H1 (cell line): ENCODE measurements at regions not wholly inside any gene's neighbourhood (a gene's known extent, or its start where the extent isn't known, plus 50 kb on each side); places are given as distances from the start of the nearest gene placed in this dataset.

ENCODE experiments used
- BCL11A ChIP-seq, 2 experiments: IDR thresholded peaks; one replicate each; pipeline ENCODE4 v1.6.1; 2011; ENCODE audit warnings: low read depth in 2 of 2, low read length in 2 of 2, mild to moderate bottlenecking in 2 of 2
- EP300 ChIP-seq, 2 experiments: IDR thresholded peaks; 1 replicate in 1 of 2; 2 replicates in 1 of 2; pipeline ENCODE4 v1.6.1; 2011 to 2012; ENCODE audit warnings: low read depth in 2 of 2, low read length in 2 of 2, mild to moderate bottlenecking in 2 of 2, borderline replicate concordance in 1 of 2, inconsistent platforms in 1 of 2, moderate library complexity in 1 of 2
- GTF2F1 ChIP-seq: IDR thresholded peaks from 2 replicates; pipeline ENCODE4 v1.6.1; 2012; ENCODE audit warnings: low read depth, low read length, improper control_type of control experiment, borderline replicate concordance
- KDM1A ChIP-seq: fragments of 200-600, 300-600 bp; sonication (generic); IDR thresholded peaks from 2 replicates; pipeline ENCODE4 v1.7.1; 2016; ENCODE audit warnings: mild to moderate bottlenecking, low read length, borderline replicate concordance
- MAFK ChIP-seq: IDR thresholded peaks from 2 replicates; pipeline ENCODE4 v1.6.1; 2012; ENCODE audit warnings: low read depth, mild to moderate bottlenecking, improper control_type of control experiment, low read length
- POLR2A ChIP-seq, 2 experiments: IDR thresholded peaks; 1 replicate in 1 of 2; 2 replicates in 1 of 2; pipeline ENCODE4 v1.6.1; 2011; ENCODE audit warnings: low read depth in 2 of 2, low read length in 2 of 2, mild to moderate bottlenecking in 2 of 2; ENCODE audit errors: control extremely low read depth in 1 of 2
- POLR2AphosphoS5 ChIP-seq: IDR thresholded peaks from 2 replicates; pipeline ENCODE4 v1.6.1; 2011; ENCODE audit warnings: low read depth, low read length
- SUZ12 ChIP-seq: fragments of 200-600 bp; sonication (generic); IDR thresholded peaks from 2 replicates; pipeline ENCODE4 v1.6.1; 2012; ENCODE audit warnings: mild to moderate bottlenecking, inconsistent platforms, low read length, moderate library complexity, mixed read lengths
- YY1 ChIP-seq: IDR thresholded peaks from 2 replicates; pipeline ENCODE4 v1.6.1; 2011; ENCODE audit warnings: low read depth, mild to moderate bottlenecking, low read length
- TF ChIP-seq, protein P1 (sequence below), 3 experiments: IDR thresholded peaks; 1 replicate in 2 of 3; 2 replicates in 1 of 3; pipeline versions ENCODE4 v1.5.1 to v1.6.1; 2011; ENCODE audit warnings: low read length in 3 of 3, mild to moderate bottlenecking in 3 of 3, inconsistent platforms in 2 of 3, low read depth in 1 of 3, moderate library complexity in 1 of 3; ENCODE audit not compliant: insufficient read depth in 1 of 3; ENCODE audit errors: control extremely low read depth in 1 of 3
- TF ChIP-seq, protein P2 (sequence below): IDR thresholded peaks from 2 replicates; pipeline ENCODE4 v1.6.1; 2011; ENCODE audit warnings: low read length, improper control_type of control experiment

DNA sequence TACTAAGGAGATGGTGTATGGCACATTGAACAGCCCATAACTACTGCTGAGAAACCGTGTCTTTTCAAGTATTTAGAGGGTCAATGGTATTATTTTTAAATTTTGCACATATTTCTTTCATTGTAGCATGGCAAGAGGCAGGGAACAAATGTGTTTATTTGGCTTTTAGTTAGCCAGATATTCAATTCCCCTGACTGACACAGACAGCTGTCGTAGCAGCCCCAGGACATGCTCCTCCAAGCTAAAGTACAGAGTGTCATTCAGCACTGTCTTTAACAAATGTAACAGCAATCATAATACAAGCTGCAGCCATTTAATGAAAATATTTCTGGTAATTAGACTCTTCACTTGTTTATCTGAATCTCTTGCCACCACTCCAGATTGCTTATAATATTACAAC, 687.1 kb downstream of the KLHL13 start:
- no peak for TF ChIP-seq POLR2A (IDR thresholded peaks at IDR 0.05; ENCODE audit: control extremely low read depth in 1 of 2, low read depth in 2 of 2, low read length in 2 of 2)
- TF ChIP-seq KDM1A: no peak
- no peak for TF ChIP-seq POLR2AphosphoS5
- TF ChIP-seq EP300 (IDR thresholded peaks at IDR 0.05; ENCODE audit: borderline replicate concordance in 1 of 2, low read depth in 2 of 2, low read length in 2 of 2): no peak
- no peak for TF ChIP-seq BCL11A (IDR thresholded peaks at IDR 0.05; ENCODE audit: low read depth in 2 of 2, low read length in 2 of 2)
- TF ChIP-seq SUZ12: no peak
- TF ChIP-seq, protein P1, sequence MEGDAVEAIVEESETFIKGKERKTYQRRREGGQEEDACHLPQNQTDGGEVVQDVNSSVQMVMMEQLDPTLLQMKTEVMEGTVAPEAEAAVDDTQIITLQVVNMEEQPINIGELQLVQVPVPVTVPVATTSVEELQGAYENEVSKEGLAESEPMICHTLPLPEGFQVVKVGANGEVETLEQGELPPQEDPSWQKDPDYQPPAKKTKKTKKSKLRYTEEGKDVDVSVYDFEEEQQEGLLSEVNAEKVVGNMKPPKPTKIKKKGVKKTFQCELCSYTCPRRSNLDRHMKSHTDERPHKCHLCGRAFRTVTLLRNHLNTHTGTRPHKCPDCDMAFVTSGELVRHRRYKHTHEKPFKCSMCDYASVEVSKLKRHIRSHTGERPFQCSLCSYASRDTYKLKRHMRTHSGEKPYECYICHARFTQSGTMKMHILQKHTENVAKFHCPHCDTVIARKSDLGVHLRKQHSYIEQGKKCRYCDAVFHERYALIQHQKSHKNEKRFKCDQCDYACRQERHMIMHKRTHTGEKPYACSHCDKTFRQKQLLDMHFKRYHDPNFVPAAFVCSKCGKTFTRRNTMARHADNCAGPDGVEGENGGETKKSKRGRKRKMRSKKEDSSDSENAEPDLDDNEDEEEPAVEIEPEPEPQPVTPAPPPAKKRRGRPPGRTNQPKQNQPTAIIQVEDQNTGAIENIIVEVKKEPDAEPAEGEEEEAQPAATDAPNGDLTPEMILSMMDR (IDR thresholded peaks at IDR 0.05; ENCODE audit: control extremely low read depth in 1 of 3, insufficient read depth in 1 of 3, low read depth in 1 of 3, low read length in 3 of 3): no peak
- TF ChIP-seq, protein P2, sequence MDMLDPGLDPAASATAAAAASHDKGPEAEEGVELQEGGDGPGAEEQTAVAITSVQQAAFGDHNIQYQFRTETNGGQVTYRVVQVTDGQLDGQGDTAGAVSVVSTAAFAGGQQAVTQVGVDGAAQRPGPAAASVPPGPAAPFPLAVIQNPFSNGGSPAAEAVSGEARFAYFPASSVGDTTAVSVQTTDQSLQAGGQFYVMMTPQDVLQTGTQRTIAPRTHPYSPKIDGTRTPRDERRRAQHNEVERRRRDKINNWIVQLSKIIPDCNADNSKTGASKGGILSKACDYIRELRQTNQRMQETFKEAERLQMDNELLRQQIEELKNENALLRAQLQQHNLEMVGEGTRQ: no peak
- TF ChIP-seq GTF2F1: no peak
- TF ChIP-seq YY1: no peak
- no peak for TF ChIP-seq MAFK
